B cell (primary cell): ENCODE measurements at regions not wholly inside any gene's neighbourhood (a gene's known extent, or its start where the extent isn't known, plus 50 kb on each side); places are given as distances from the start of the nearest gene placed in this dataset.

Source experiments
- ATAC-seq: fragments of 200-7000 bp; cut with Tn5 transposase; one replicate; pipeline ENCODE4 v1.10.0; 2021; ENCODE audit warnings: low read depth, mild to moderate bottlenecking, moderate number of reproducible peaks, moderate library complexity
- CTCF ChIA-PET: fragments of 350-600 bp; sonication (Branson Sonifier 250); formaldehyde crosslinking; loops from one replicate; lab custom pipeline; 2021; ENCODE audit warnings: antibody characterized with exemption, inconsistent platforms; lab: Charles Lee
- POLR2A ChIA-PET: fragments of 350-600 bp; sonication (Branson Sonifier 250); formaldehyde crosslinking; loops from one replicate; lab custom pipeline; 2021; ENCODE audit warnings: antibody characterized with exemption; lab: Charles Lee
- DNase-seq: peaks from one replicate; pipeline ENCODE4 v3.0.0; 2013
- H2AFZ ChIP-seq: 2 replicates; pipeline ENCODE4 v1.6.1; 2012; ENCODE audit warnings: mild to moderate bottlenecking, low read depth, low read length; ENCODE audit not compliant: insufficient read depth, poor library complexity, severe bottlenecking
- H3K27ac ChIP-seq, 2 donors: 1 replicate in 1 of 2; 2 replicates in 1 of 2; pipeline ENCODE4 v1.5.1; 2012 to 2013; ENCODE audit warnings: low read length in 2 of 2, mild to moderate bottlenecking in 2 of 2, moderate library complexity in 1 of 2
- H3K27me3 ChIP-seq, 4 experiments: fragments of 200-600 bp in 1 of 4; sonication (generic) in 1 of 4; replicated peaks in 1 of 4; 1 replicate in 2 of 4; 2 replicates in 2 of 4; pipeline versions ENCODE4 v1.6.1 to v1.7.0; 2013 to 2016; ENCODE audit warnings: low read length in 3 of 4, mild to moderate bottlenecking in 2 of 4, mixed read lengths in 1 of 4, moderate library complexity in 1 of 4; ENCODE audit not compliant: insufficient read depth in 4 of 4, control insufficient read depth in 3 of 4; ENCODE audit errors: control extremely low read depth in 1 of 4
- H3K36me3 ChIP-seq, 2 experiments: replicated peaks in 1 of 2; 1 replicate in 1 of 2; 2 replicates in 1 of 2; pipeline versions ENCODE4 v1.6.1 to v1.7.1; 2013; ENCODE audit warnings: low read length in 1 of 2; ENCODE audit not compliant: insufficient read depth in 2 of 2, control insufficient read depth in 1 of 2; ENCODE audit errors: control extremely low read depth in 1 of 2, extremely low read depth in 1 of 2
- H3K4me1 ChIP-seq, 2 donors: fragments of 200-600 bp in 1 of 2; sonication (generic) in 1 of 2; 1 replicate in 1 of 2; 2 replicates in 1 of 2; pipeline versions ENCODE4 v1.5.1 to v1.6.1; 2013 to 2017; ENCODE audit warnings: low read length in 2 of 2; ENCODE audit not compliant: control insufficient read depth in 2 of 2, insufficient read depth in 2 of 2
- H3K4me2 ChIP-seq: replicated peaks from 2 replicates; pipeline ENCODE3; 2012; ENCODE audit warnings: mild to moderate bottlenecking, low read depth, low read length; ENCODE audit not compliant: poor library complexity, severe bottlenecking
- H3K4me3 ChIP-seq, 5 experiments: fragments of 200-600 bp in 1 of 5; sonication (generic) in 1 of 5; 1 replicate in 3 of 5; 2 replicates in 2 of 5; pipeline versions ENCODE4 v1.5.1 to v1.7.0; 2011 to 2016; ENCODE audit warnings: low read length in 4 of 5, mild to moderate bottlenecking in 4 of 5, low read depth in 2 of 5, control low read depth in 1 of 5, moderate library complexity in 1 of 5; ENCODE audit not compliant: insufficient read depth in 1 of 5; ENCODE audit errors: control extremely low read depth in 1 of 5, extremely low read depth in 1 of 5
- H3K79me2 ChIP-seq: fragments of 200-600 bp; sonication (generic); one replicate; pipeline ENCODE4 v1.6.0; 2016; ENCODE audit warnings: low read length; ENCODE audit not compliant: control insufficient read depth, insufficient read depth
- H3K9ac ChIP-seq: fragments of 200-600 bp; sonication (generic); 2 replicates; pipeline ENCODE4 v1.6.1; 2017; ENCODE audit warnings: mild to moderate bottlenecking, low read length, moderate library complexity
- H3K9me3 ChIP-seq, 3 donors: one replicate each; pipeline versions ENCODE4 v1.6.1 to v1.7.1; 2013; ENCODE audit warnings: low read length in 2 of 3; ENCODE audit not compliant: control insufficient read depth in 2 of 3, insufficient read depth in 1 of 3; ENCODE audit errors: control extremely low read depth in 1 of 3
- H4K20me1 ChIP-seq: 2 replicates; pipeline ENCODE4 v1.6.0; 2012; ENCODE audit warnings: mild to moderate bottlenecking, low read length; ENCODE audit not compliant: insufficient read depth, control insufficient read depth, poor library complexity, severe bottlenecking
- H3K27ac Mint-ChIP-seq: one replicate; pipeline ENCODE4 v1.8.0; 2021; ENCODE audit warnings: mixed read lengths
- H3K27me3 Mint-ChIP-seq: one replicate; pipeline ENCODE4 v1.8.0; 2021; ENCODE audit warnings: mixed read lengths
- H3K4me1 Mint-ChIP-seq: one replicate; pipeline ENCODE4 v1.8.0; 2021; ENCODE audit warnings: mixed read lengths
- H3K4me3 Mint-ChIP-seq: one replicate; pipeline ENCODE4 v1.8.0; 2021; ENCODE audit warnings: mixed read lengths
- H3K9me3 Mint-ChIP-seq: one replicate; pipeline ENCODE4 v1.8.0; 2022; ENCODE audit warnings: mixed read lengths; ENCODE audit not compliant: insufficient read depth
- EZH2 ChIP-seq: IDR thresholded peaks from 2 replicates; pipeline ENCODE4 v1.6.1; 2012; ENCODE audit warnings: borderline replicate concordance, low read depth, mild to moderate bottlenecking, moderate library complexity, low read length; ENCODE audit not compliant: insufficient read depth, poor library complexity, severe bottlenecking
- WGBS: methylation state at CpG from one replicate; pipeline ENCODE4 v1.1.5; 2013; ENCODE audit warnings: missing lambda C conversion rate; ENCODE audit not compliant: insufficient coverage; 5-methylcytosine and 5-hydroxymethylcytosine counted together
- intact Hi-C: fragments of 100-400 bp; cut with micrococcal nuclease; formaldehyde crosslinking; loops from one replicate; pipeline ENCODE4 v1.10.0; 2022
- TF ChIP-seq, protein P1 (sequence below): fragments of 200-600 bp; IDR thresholded peaks from one replicate; pipeline ENCODE4 v1.8.0; 2022; ENCODE audit warnings: antibody characterized with exemption, mild to moderate bottlenecking

DNA sequence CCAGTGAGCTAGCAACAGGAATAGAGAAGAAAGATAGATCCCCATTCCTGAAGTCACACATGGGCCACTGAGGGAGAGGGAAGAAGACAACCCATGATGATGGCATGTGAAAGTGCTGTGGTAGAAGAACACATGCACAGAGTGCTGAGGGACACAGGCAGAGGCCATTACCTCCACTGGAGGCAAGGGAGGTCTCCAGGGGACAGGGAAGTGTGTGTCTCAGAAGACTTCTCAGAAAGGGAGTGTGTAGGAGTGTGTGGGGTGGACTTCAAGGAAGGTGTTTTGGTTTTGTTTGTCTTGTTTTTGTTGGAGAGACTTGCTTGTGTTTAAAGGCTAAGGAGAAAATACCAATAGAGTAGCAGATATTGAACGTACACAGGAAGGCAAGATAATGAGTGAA is 77.0 kb upstream of the SMARCA2 start:
- TF ChIP-seq, protein P1, sequence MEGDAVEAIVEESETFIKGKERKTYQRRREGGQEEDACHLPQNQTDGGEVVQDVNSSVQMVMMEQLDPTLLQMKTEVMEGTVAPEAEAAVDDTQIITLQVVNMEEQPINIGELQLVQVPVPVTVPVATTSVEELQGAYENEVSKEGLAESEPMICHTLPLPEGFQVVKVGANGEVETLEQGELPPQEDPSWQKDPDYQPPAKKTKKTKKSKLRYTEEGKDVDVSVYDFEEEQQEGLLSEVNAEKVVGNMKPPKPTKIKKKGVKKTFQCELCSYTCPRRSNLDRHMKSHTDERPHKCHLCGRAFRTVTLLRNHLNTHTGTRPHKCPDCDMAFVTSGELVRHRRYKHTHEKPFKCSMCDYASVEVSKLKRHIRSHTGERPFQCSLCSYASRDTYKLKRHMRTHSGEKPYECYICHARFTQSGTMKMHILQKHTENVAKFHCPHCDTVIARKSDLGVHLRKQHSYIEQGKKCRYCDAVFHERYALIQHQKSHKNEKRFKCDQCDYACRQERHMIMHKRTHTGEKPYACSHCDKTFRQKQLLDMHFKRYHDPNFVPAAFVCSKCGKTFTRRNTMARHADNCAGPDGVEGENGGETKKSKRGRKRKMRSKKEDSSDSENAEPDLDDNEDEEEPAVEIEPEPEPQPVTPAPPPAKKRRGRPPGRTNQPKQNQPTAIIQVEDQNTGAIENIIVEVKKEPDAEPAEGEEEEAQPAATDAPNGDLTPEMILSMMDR: no peak
- TF ChIP-seq EZH2: no peak
- Histone ChIP-seq H3K4me3 (no peak overlapping the region), H3K4me2 (no peak overlapping the region), H3K79me2 (no peaks in the 10 kb centered on the region), H4K20me1 (no peaks in the 10 kb centered on the region), H3K27me3 (no peaks in the 10 kb centered on the region), H2AFZ (no peak overlapping the region), H3K9ac (no peak overlapping the region), H3K9me3 (peaks cover 0 to 3% (median 0%) of the 10 kb centered on the region in 3 donors), H3K27ac (no peak overlapping the region), H3K36me3 (no peaks in the 10 kb centered on the region), H3K4me1 (peaks cover 7 to 13% of the 10 kb centered on the region in 2 donors)
- DNase-seq: no peak
- Mint-ChIP-seq H3K4me3 (no peak overlapping the region), H3K4me1 (peaks cover 22% of the 10 kb centered on the region), H3K27ac (no peak overlapping the region), H3K9me3 (no peaks in the 10 kb centered on the region), H3K27me3 (peaks cover 7% of the 10 kb centered on the region)
- 40% methylated on average over 1 of the region's 1 CpG for WGBS
- intact Hi-C loops: no loop called here
- ChIA-PET POLR2A (no interaction called here), CTCF (interaction anchor here (2.1 kb wide), 1 partner anchor 127 kb away, joined by 4 read pairs; no protein-coding TSS in a partner anchor)
- no peak for ATAC-seq

DNA sequence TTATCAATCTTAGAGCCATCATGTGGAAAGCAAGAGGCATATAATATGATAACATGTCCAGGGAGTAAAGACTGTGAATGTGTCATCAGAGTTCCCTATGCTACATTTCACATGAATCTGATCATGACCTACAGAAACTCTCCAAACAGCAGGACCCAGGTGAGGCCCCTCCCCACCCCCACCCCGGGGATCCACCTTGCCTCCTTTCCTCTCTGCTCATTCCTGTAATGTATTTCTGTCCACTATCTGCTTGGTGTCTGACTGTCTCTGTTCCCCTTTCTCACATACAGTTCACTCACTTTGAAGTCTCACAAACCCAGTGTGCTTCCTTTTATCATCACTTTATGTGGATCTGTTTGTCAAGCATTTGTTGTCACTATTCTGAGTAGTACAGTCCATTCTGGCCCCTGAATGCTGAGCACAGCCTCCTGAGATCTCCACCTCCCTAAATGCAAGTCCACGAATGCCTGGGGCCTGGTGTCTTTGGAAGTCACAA is 76.4 kb upstream of the SMARCA2 start:
- CTCF ChIA-PET: interaction anchor here (1.5 to 2.1 kb wide), 2 partner anchors 127 to 148 kb away, joined by 4 to 7 read pairs; no protein-coding TSS in a partner anchor
- Histone ChIP-seq H3K9ac (no peak overlapping the region), H4K20me1 (no peaks in the 10 kb centered on the region), H3K27ac (no peak overlapping the region), H3K36me3 (no peaks in the 10 kb centered on the region), H3K4me2 (no peak overlapping the region), H3K27me3 (no peaks in the 10 kb centered on the region), H2AFZ (no peak overlapping the region), H3K4me1 (peaks cover 7 to 13% of the 10 kb centered on the region in 2 donors), H3K79me2 (no peaks in the 10 kb centered on the region), H3K9me3 (peaks cover 0 to 3% (median 0%) of the 10 kb centered on the region in 3 donors), H3K4me3 (no peak overlapping the region)
- 42% methylated on average over 1 of the region's 2 CpGs for WGBS
- TF ChIP-seq, protein P1: no peak
- no peak for TF ChIP-seq EZH2
- POLR2A ChIA-PET: no interaction called here
- H3K4me1 Mint-ChIP-seq: peaks cover 22% of the 10 kb centered on the region
- H3K4me3 Mint-ChIP-seq: no peak overlapping the region
- DNase-seq: peak; percentile 7
- H3K27me3 Mint-ChIP-seq: peaks cover 7% of the 10 kb centered on the region
- no peaks in the 10 kb centered on the region for H3K9me3 Mint-ChIP-seq
- ATAC-seq: no peak
- intact Hi-C loops: no loop called here
- no peak overlapping the region for H3K27ac Mint-ChIP-seq
